ENCODE measurements at regions not wholly inside any gene's neighbourhood (a gene's known extent, or its start where the extent isn't known, plus 50 kb on each side); places are given as distances from the start of the nearest gene placed in this dataset.

- Mint-ChIP-seq H3K4me3 (no peak overlapping the region), H3K4me1 (peaks cover 6 to 8% of the 10 kb centered on the region in 2 experiments), H3K27me3 (ENCODE audit: low read depth) (no peaks in the 10 kb centered on the region), H3K27ac (peak overlapping the region in 1 of 3 experiments; percentile 63; a peak in 1 of 7 replicates), H3K9me3 (no peaks in the 10 kb centered on the region), H3K36me3 (ENCODE audit: insufficient read depth in 1 of 3, low read depth in 3 of 3) (no peaks in the 10 kb centered on the region)
- TF ChIP-seq CTCF (conservative IDR thresholded peaks at IDR 0.05): no peak
- Histone ChIP-seq H3T11ph (ENCODE audit: low read length) (no peak overlapping the region), H3K4me2 (ENCODE audit: insufficient read depth, insufficient read length, low read length) (no peak overlapping the region), H3K79me2 (ENCODE audit: insufficient read depth, low read length) (no peaks in the 10 kb centered on the region; the same call in 1 of the 2 replicates), H4K5ac (ENCODE audit: insufficient read length, low read depth, low read length) (no peak overlapping the region), H2BK20ac (ENCODE audit: low read depth, low read length, poor library complexity, severe bottlenecking) (no peak overlapping the region), H4K91ac (ENCODE audit: insufficient read length, low read depth, low read length) (no peak overlapping the region), H2AFZ (ENCODE audit: low read length) (no peak overlapping the region), H3K27me3 (ENCODE audit: insufficient read depth, low read length) (no peaks in the 10 kb centered on the region), H2BK5ac (ENCODE audit: insufficient read length, low read length) (no peak overlapping the region), H2AK5ac (ENCODE audit: insufficient read length, low read length) (no peak overlapping the region), H3K9ac (ENCODE audit: extremely low read depth, insufficient read length, low read length) (no peak overlapping the region), H3K27ac (ENCODE audit: insufficient read length, low read depth, low read length) (no peak overlapping the region), H3K18ac (ENCODE audit: insufficient read length, low read depth, low read length) (no peak overlapping the region), H3K23me2 (ENCODE audit: insufficient read length, low read depth, low read length, poor library complexity, severe bottlenecking) (no peaks in the 10 kb centered on the region), H2BK15ac (ENCODE audit: low read depth, low read length) (no peak overlapping the region), H2BK120ac (ENCODE audit: low read depth, low read length, poor library complexity, severe bottlenecking) (no peak overlapping the region), H3K4me1 (ENCODE audit: insufficient read depth, low read length) (no peaks in the 10 kb centered on the region), H2BK12ac (ENCODE audit: insufficient read length, low read depth, low read length) (no peak overlapping the region), H3K4ac (ENCODE audit: low read depth, low read length) (no peak overlapping the region), H3K14ac (ENCODE audit: insufficient read depth, low read length) (no peak overlapping the region), H3K56ac (ENCODE audit: insufficient read length, low read depth, low read length) (no peak overlapping the region), H4K8ac (replicated peaks; ENCODE audit: insufficient read length, low read depth, low read length) (no peak overlapping the region), H4K20me1 (ENCODE audit: control insufficient read depth, insufficient read depth, insufficient read length) (no peaks in the 10 kb centered on the region), H3K23ac (ENCODE audit: insufficient read length, low read depth, low read length) (no peak overlapping the region), H3K9me3 (ENCODE audit: control insufficient read depth, low read depth, low read length) (no peaks in the 10 kb centered on the region), H3K79me1 (ENCODE audit: insufficient read depth, low read depth, low read length, poor library complexity, severe bottlenecking) (no peaks in the 10 kb centered on the region)
- DNase-seq: no peak
- no CpG with 5 or more reads among the region's 9 CpGs for WGBS (ENCODE audit: extremely low coverage, insufficient read length, low lambda C conversion rate)
These were observed 109.9 kb upstream of the AKIP1 start for GRCh38 chr11:8801121-8801520.

Measured in H9 (cell line).